Uterus (tissue), 2 donors: ENCODE measurements at regions not wholly inside any gene's neighbourhood (a gene's known extent, or its start where the extent isn't known, plus 50 kb on each side); places are given as distances from the start of the nearest gene placed in this dataset.

Experiments used
- POLR2A ChIP-seq, 2 donors: fragments of 450-650 bp; IDR thresholded peaks; one replicate each; pipeline ENCODE4 v1.6.1; 2016; ENCODE audit warnings: antibody characterized with exemption in 2 of 2, mild to moderate bottlenecking in 1 of 2, moderate library complexity in 1 of 2
- TF ChIP-seq, protein P1 (sequence below), 4 experiments: fragments of 200-600 bp in 2 of 4; fragments of 450-650 bp in 2 of 4; sonication (generic) in 2 of 4; IDR thresholded peaks; one replicate each; pipeline ENCODE4 v1.5.1; 2016 to 2019; ENCODE audit warnings: antibody characterized with exemption in 4 of 4, mild to moderate bottlenecking in 2 of 4, moderate library complexity in 1 of 4

DNA sequence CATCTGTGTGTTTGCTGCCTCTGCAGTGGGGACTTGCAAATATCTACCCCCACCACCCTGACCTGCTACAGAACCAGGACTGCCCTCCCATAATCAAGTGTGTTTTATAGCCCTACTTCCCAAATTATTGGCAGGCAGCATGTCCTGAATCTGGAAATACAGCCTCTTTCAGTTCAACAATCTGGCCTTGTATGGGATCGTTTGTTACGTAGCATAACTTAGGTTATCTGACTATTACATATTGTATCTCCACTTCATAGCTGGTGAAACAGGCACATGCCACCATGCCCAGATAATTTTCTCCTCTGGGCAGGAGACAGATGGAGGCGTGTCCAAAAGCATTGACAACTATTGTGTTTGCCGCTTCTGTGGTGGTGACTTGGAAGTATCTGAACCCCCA lies 66.7 kb upstream of the ADGRL1 start:
- TF ChIP-seq, protein P1, sequence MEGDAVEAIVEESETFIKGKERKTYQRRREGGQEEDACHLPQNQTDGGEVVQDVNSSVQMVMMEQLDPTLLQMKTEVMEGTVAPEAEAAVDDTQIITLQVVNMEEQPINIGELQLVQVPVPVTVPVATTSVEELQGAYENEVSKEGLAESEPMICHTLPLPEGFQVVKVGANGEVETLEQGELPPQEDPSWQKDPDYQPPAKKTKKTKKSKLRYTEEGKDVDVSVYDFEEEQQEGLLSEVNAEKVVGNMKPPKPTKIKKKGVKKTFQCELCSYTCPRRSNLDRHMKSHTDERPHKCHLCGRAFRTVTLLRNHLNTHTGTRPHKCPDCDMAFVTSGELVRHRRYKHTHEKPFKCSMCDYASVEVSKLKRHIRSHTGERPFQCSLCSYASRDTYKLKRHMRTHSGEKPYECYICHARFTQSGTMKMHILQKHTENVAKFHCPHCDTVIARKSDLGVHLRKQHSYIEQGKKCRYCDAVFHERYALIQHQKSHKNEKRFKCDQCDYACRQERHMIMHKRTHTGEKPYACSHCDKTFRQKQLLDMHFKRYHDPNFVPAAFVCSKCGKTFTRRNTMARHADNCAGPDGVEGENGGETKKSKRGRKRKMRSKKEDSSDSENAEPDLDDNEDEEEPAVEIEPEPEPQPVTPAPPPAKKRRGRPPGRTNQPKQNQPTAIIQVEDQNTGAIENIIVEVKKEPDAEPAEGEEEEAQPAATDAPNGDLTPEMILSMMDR (IDR thresholded peaks at IDR 0.05), result no peak
- TF ChIP-seq POLR2A (IDR thresholded peaks at IDR 0.05), result no peak
